KMS-11 (cell line): ENCODE measurements at regions not wholly inside any gene's neighbourhood (a gene's known extent, or its start where the extent isn't known, plus 50 kb on each side); places are given as distances from the start of the nearest gene placed in this dataset.

Source experiments
- H2AFZ ChIP-seq: fragments of 200-600 bp; sonication (generic); 2 replicates; pipeline ENCODE4 v1.6.1; 2016; ENCODE audit warnings: antibody characterized with exemption, mixed run types, low read depth
- H3K27ac ChIP-seq: fragments of 200-600 bp; sonication (generic); 2 replicates; pipeline ENCODE4 v1.6.1; 2016; ENCODE audit warnings: mild to moderate bottlenecking, mixed run types
- H3K27me3 ChIP-seq: fragments of 200-600 bp; sonication (generic); 2 replicates; pipeline ENCODE4 v1.6.1; 2017; ENCODE audit warnings: mild to moderate bottlenecking, low read depth, mixed run types, moderate library complexity; ENCODE audit not compliant: insufficient read depth
- H3K36me3 ChIP-seq: fragments of 200-600 bp; sonication (generic); 2 replicates; pipeline ENCODE4 v1.6.1; 2017; ENCODE audit warnings: mild to moderate bottlenecking, mixed run types; ENCODE audit not compliant: insufficient read depth
- H3K4me1 ChIP-seq: fragments of 200-600 bp; sonication (generic); 2 replicates; pipeline ENCODE4 v1.6.1; 2016; ENCODE audit warnings: mild to moderate bottlenecking, low read depth, mixed run types; ENCODE audit not compliant: poor library complexity, severe bottlenecking
- H3K4me2 ChIP-seq: fragments of 200-600 bp; sonication (generic); 2 replicates; pipeline ENCODE4 v1.7.0; 2016; ENCODE audit warnings: mild to moderate bottlenecking, mixed run types
- H3K4me3 ChIP-seq: fragments of 200-600 bp; sonication (generic); IDR thresholded peaks from 2 replicates; pipeline ENCODE4 v1.6.1; 2017; ENCODE audit warnings: low read depth, low read length, mixed read lengths; ENCODE audit not compliant: insufficient read depth
- H3K79me2 ChIP-seq: fragments of 200-600 bp; sonication (generic); 2 replicates; pipeline ENCODE4 v1.6.1; 2016; ENCODE audit warnings: low read depth, mixed run types; ENCODE audit not compliant: insufficient read depth
- H3K9ac ChIP-seq: fragments of 200-600 bp; sonication (generic); 2 replicates; pipeline ENCODE4 v1.6.1; 2016; ENCODE audit warnings: mild to moderate bottlenecking, mixed run types
- H4K20me1 ChIP-seq: fragments of 200-600 bp; sonication (generic); 2 replicates; pipeline ENCODE4 v1.6.1; 2016; ENCODE audit warnings: mild to moderate bottlenecking, mixed run types; ENCODE audit not compliant: insufficient read depth
- TF ChIP-seq, protein P1 (sequence below): fragments of 200-600 bp; sonication (generic); conservative IDR thresholded peaks from 2 replicates; pipeline ENCODE4 v1.6.1; 2017; ENCODE audit warnings: low read depth, mild to moderate bottlenecking, antibody characterized with exemption, low read length, moderate library complexity, mixed read lengths

DNA sequence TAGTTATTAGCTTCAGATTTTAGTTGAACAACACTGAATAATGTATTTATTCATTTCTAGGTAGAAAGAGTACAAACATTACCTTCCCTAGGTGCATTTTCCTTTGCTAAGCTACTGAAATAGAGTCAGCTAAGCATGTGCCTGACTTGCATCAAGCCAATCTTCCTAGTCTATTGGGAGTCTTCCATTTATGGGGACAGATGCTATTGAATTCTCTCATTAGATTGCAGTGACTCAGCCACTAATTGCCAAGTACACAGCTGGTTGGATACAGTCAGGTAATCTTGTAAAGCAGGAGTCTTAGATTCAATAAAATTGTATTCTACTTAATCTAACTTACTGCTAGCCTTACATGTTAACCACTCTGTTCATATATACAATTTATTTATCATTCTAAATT, 55.2 kb upstream of the RPS13 start:
- no peaks in the 10 kb centered on the region for H3K4me1 ChIP-seq
- no peak overlapping the region for H3K9ac ChIP-seq
- no peak overlapping the region for H2AFZ ChIP-seq
- TF ChIP-seq, protein P1, sequence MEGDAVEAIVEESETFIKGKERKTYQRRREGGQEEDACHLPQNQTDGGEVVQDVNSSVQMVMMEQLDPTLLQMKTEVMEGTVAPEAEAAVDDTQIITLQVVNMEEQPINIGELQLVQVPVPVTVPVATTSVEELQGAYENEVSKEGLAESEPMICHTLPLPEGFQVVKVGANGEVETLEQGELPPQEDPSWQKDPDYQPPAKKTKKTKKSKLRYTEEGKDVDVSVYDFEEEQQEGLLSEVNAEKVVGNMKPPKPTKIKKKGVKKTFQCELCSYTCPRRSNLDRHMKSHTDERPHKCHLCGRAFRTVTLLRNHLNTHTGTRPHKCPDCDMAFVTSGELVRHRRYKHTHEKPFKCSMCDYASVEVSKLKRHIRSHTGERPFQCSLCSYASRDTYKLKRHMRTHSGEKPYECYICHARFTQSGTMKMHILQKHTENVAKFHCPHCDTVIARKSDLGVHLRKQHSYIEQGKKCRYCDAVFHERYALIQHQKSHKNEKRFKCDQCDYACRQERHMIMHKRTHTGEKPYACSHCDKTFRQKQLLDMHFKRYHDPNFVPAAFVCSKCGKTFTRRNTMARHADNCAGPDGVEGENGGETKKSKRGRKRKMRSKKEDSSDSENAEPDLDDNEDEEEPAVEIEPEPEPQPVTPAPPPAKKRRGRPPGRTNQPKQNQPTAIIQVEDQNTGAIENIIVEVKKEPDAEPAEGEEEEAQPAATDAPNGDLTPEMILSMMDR, result no peak
- no peaks in the 10 kb centered on the region for H4K20me1 ChIP-seq
- H3K4me3 ChIP-seq, result no peak overlapping the region
- no peaks in the 10 kb centered on the region for H3K79me2 ChIP-seq
- H3K27me3 ChIP-seq, result no peaks in the 10 kb centered on the region
- H3K36me3 ChIP-seq, result 0 out of 2 replicates have a peak, but pooled peaks cover 3% of the 10 kb centered on the region
- H3K27ac ChIP-seq, result no peak overlapping the region
- H3K4me2 ChIP-seq, result no peak overlapping the region

GRCh38 chr11:17129003-17129402, 51.5 kb upstream of the RPS13 start:
- H3K4me3 ChIP-seq, result no peak overlapping the region
- H3K27me3 ChIP-seq, result no peaks in the 10 kb centered on the region
- H3K4me1 ChIP-seq, result no peaks in the 10 kb centered on the region
- no peaks in the 10 kb centered on the region for H4K20me1 ChIP-seq
- H3K27ac ChIP-seq, result no peak overlapping the region
- no peak overlapping the region for H2AFZ ChIP-seq
- H3K36me3 ChIP-seq, result no peaks in the 10 kb centered on the region
- H3K4me2 ChIP-seq, result no peak overlapping the region
- TF ChIP-seq, protein P1, result no peak
- no peak overlapping the region for H3K9ac ChIP-seq
- H3K79me2 ChIP-seq, result no peaks in the 10 kb centered on the region
